Ishikawa (cell line): ENCODE measurements at regions not wholly inside any gene's neighbourhood (a gene's known extent, or its start where the extent isn't known, plus 50 kb on each side); places are given as distances from the start of the nearest gene placed in this dataset.

Source experiments
- FOXM1 ChIP-seq: IDR thresholded peaks from 2 replicates; pipeline ENCODE4 v1.6.1; 2012; ENCODE audit warnings: low read depth, borderline replicate concordance
- NFIC ChIP-seq: IDR thresholded peaks from 2 replicates; pipeline ENCODE4 v1.6.1; 2012
- RAD21 ChIP-seq: IDR thresholded peaks from 2 replicates; pipeline ENCODE4 v1.6.1; 2012; ENCODE audit warnings: low read depth
- TAF1 ChIP-seq: IDR thresholded peaks from 2 replicates; pipeline ENCODE4 v1.6.1; 2012; ENCODE audit warnings: low read depth, mild to moderate bottlenecking
- USF1 ChIP-seq: IDR thresholded peaks from 2 replicates; pipeline ENCODE4 v1.6.1; 2012
- YY1 ChIP-seq: IDR thresholded peaks from 2 replicates; pipeline ENCODE4 v1.6.1; 2012; ENCODE audit warnings: low read depth
- TF ChIP-seq, protein P1 (sequence below): IDR thresholded peaks from 2 replicates; pipeline ENCODE4 v1.6.1; 2012

- no peak for TF ChIP-seq USF1
- no peak for TF ChIP-seq YY1
- TF ChIP-seq TAF1: no peak
- no peak for TF ChIP-seq RAD21
- TF ChIP-seq, protein P1, sequence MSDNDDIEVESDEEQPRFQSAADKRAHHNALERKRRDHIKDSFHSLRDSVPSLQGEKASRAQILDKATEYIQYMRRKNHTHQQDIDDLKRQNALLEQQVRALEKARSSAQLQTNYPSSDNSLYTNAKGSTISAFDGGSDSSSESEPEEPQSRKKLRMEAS: no peak
- no peak for TF ChIP-seq FOXM1
- no peak for TF ChIP-seq NFIC
Observed at GRCh38 chr11:37343290-37343689, 745.3 kb upstream of the RAG2 start.
